ENCODE measurements at regions not wholly inside any gene's neighbourhood (a gene's known extent, or its start where the extent isn't known, plus 50 kb on each side); places are given as distances from the start of the nearest gene placed in this dataset.

GRCh38 chr5:30918171-30918570, 275.3 kb upstream of the CDH6 start:
- no peak for TF ChIP-seq CTCF (IDR thresholded peaks at IDR 0.05)
- no peak for TF ChIP-seq POLR2A (IDR thresholded peaks at IDR 0.05)
- no peak for TF ChIP-seq POLR2AphosphoS5 (IDR thresholded peaks at IDR 0.05; ENCODE audit: insufficient read depth in 1 of 2, low read depth in 1 of 2)
